HepG2 (cell line): ENCODE measurements at regions not wholly inside any gene's neighbourhood (a gene's known extent, or its start where the extent isn't known, plus 50 kb on each side); places are given as distances from the start of the nearest gene placed in this dataset.
A peak's percentile ranks its signal among the peaks of the same experiment; 100 is the strongest.

ENCODE experiments used
- ARID2 ChIP-seq: sonication (generic); formaldehyde crosslinking; IDR thresholded peaks from 2 replicates; pipeline ENCODE4 v1.8.1; 2022; ENCODE audit warnings: mild to moderate bottlenecking, missing genetic modification reagents, borderline replicate concordance
- BRF2 ChIP-seq: sonication (generic); formaldehyde crosslinking; IDR thresholded peaks from 2 replicates; pipeline ENCODE4 v1.8.1; 2022; ENCODE audit warnings: mild to moderate bottlenecking, missing genetic modification reagents
- EZH2 ChIP-seq: conservative IDR thresholded peaks from 2 replicates; pipeline ENCODE4 v1.6.1; 2012; ENCODE audit warnings: mild to moderate bottlenecking, low read depth, low read length, moderate library complexity
- GLMP ChIP-seq: sonication (generic); formaldehyde crosslinking; IDR thresholded peaks from 2 replicates; pipeline ENCODE4 v1.9.0; 2021; ENCODE audit warnings: missing genetic modification reagents, mild to moderate bottlenecking, borderline replicate concordance
- GPN1 ChIP-seq: sonication (generic); formaldehyde crosslinking; IDR thresholded peaks from 2 replicates; pipeline ENCODE4 v1.5.1; 2020; ENCODE audit warnings: missing genetic modification reagents, borderline replicate concordance
- HMGXB4 ChIP-seq, 2 experiments: sonication (generic) in 1 of 2; formaldehyde crosslinking in 1 of 2; IDR thresholded peaks; 2 replicates each; pipeline versions ENCODE4 v1.4.0 to v1.6.1; 2018 to 2020; ENCODE audit warnings: missing genetic modification reagents in 2 of 2, borderline replicate concordance in 1 of 2, low read depth in 1 of 2, mild to moderate bottlenecking in 1 of 2, missing biosample characterization in 1 of 2
- HNRNPK ChIP-seq: fragments of 200-400 bp; formaldehyde crosslinking; IDR thresholded peaks from 2 replicates; pipeline ENCODE4 v1.6.1; 2018; ENCODE audit warnings: low read length, low read depth, moderate library complexity, mild to moderate bottlenecking; ENCODE audit not compliant: poor library complexity, severe bottlenecking
- HOXA7 ChIP-seq: sonication (generic); formaldehyde crosslinking; IDR thresholded peaks from 2 replicates; pipeline ENCODE4 v1.8.1; 2022; ENCODE audit warnings: mild to moderate bottlenecking, missing genetic modification reagents, moderate library complexity
- KAT8 ChIP-seq: IDR thresholded peaks from 2 replicates; pipeline ENCODE4 v1.6.1; 2016; ENCODE audit warnings: missing genetic modification reagents, missing compliant biosample characterization
- MAFK ChIP-seq, 2 experiments: IDR thresholded peaks in 1 of 2; conservative IDR thresholded peaks in 1 of 2; 2 replicates each; pipeline ENCODE4 v1.6.1; 2011; ENCODE audit warnings: improper control_type of control experiment in 2 of 2, low read length in 2 of 2
- NR3C1 ChIP-seq: sonication (generic); formaldehyde crosslinking; IDR thresholded peaks from 2 replicates; pipeline ENCODE4 v1.4.0; 2020; ENCODE audit warnings: missing genetic modification reagents
- RBM39 ChIP-seq: fragments of 200-400 bp; formaldehyde crosslinking; IDR thresholded peaks from one replicate; pipeline ENCODE4 v1.6.1; 2018; ENCODE audit warnings: antibody characterized with exemption, mild to moderate bottlenecking, low read depth, low read length; ENCODE audit not compliant: poor library complexity, severe bottlenecking
- SMARCE1 ChIP-seq: fragments of 450-650 bp; IDR thresholded peaks from 2 replicates; pipeline ENCODE4 v1.6.1; 2017; ENCODE audit warnings: borderline replicate concordance
- SMC3 ChIP-seq: IDR thresholded peaks from 2 replicates; pipeline ENCODE4 v1.6.1; 2011; ENCODE audit warnings: low read length, improper control_type of control experiment
- SRSF4 ChIP-seq: fragments of 200-400 bp; formaldehyde crosslinking; IDR thresholded peaks from one replicate; pipeline ENCODE4 v1.6.1; 2018; ENCODE audit warnings: mild to moderate bottlenecking, low read depth, low read length, moderate library complexity; ENCODE audit not compliant: poor library complexity, severe bottlenecking
- THAP11 ChIP-seq: IDR thresholded peaks from 2 replicates; pipeline ENCODE4 v1.6.1; 2016; ENCODE audit warnings: missing biosample characterization, missing genetic modification reagents
- ZBTB21 ChIP-seq: sonication (generic); formaldehyde crosslinking; IDR thresholded peaks from 2 replicates; pipeline ENCODE4 v1.4.0; 2020; ENCODE audit warnings: missing genetic modification reagents
- ZBTB3 ChIP-seq: sonication (generic); formaldehyde crosslinking; IDR thresholded peaks from 2 replicates; pipeline ENCODE4 v1.4.0; 2020; ENCODE audit warnings: low read depth, mild to moderate bottlenecking, moderate library complexity, missing genetic modification reagents, borderline replicate concordance
- ZFP36L1 ChIP-seq: sonication (generic); formaldehyde crosslinking; IDR thresholded peaks from 2 replicates; pipeline ENCODE4 v1.8.0; 2022; ENCODE audit warnings: mild to moderate bottlenecking, missing genetic modification reagents, moderate library complexity
- ZFY ChIP-seq: sonication (generic); formaldehyde crosslinking; IDR thresholded peaks from 2 replicates; pipeline ENCODE4 v1.4.0; 2020; ENCODE audit warnings: missing genetic modification reagents
- ZKSCAN5 ChIP-seq: sonication (generic); formaldehyde crosslinking; IDR thresholded peaks from 2 replicates; pipeline ENCODE4 v1.5.1; 2020; ENCODE audit warnings: mild to moderate bottlenecking, missing genetic modification reagents
- ZKSCAN8 ChIP-seq: IDR thresholded peaks from 2 replicates; pipeline ENCODE4 v1.6.1; 2016; ENCODE audit warnings: borderline replicate concordance, missing genetic modification reagents, missing compliant biosample characterization
- ZNF274 ChIP-seq: sonication (generic); formaldehyde crosslinking; IDR thresholded peaks from 2 replicates; pipeline ENCODE4 v1.5.1; 2020; ENCODE audit warnings: mild to moderate bottlenecking, missing genetic modification reagents
- ZNF503 ChIP-seq: sonication (generic); formaldehyde crosslinking; IDR thresholded peaks from 2 replicates; pipeline ENCODE4 v1.4.0; 2020; ENCODE audit warnings: missing genetic modification reagents
- ZNF550 ChIP-seq: sonication (generic); formaldehyde crosslinking; IDR thresholded peaks from 2 replicates; pipeline ENCODE4 v1.4.0; 2020; ENCODE audit warnings: mild to moderate bottlenecking, missing genetic modification reagents, borderline replicate concordance
- ZNF564 ChIP-seq: sonication (generic); formaldehyde crosslinking; IDR thresholded peaks from 2 replicates; pipeline ENCODE4 v1.8.1; 2023; ENCODE audit warnings: mild to moderate bottlenecking, missing genetic modification reagents

GRCh38 chr16:9316615-9317014 lies 225.2 kb downstream of the HAPSTR1 start (continued):
- TF ChIP-seq HMGXB4 (CRISPR knock-in tag; IDR thresholded peaks at IDR 0.05; ENCODE audit: borderline replicate concordance in 1 of 2, low read depth in 1 of 2), result no peak
- TF ChIP-seq ZNF550 (CRISPR knock-in tag), result no peak
- no peak for TF ChIP-seq ZFP36L1 (CRISPR knock-in tag)
- no peak for TF ChIP-seq HOXA7 (CRISPR knock-in tag)
- peak; percentile 56; the same call in 1 of the 2 replicates for TF ChIP-seq ZKSCAN8 (CRISPR knock-in tag)
- no peak for TF ChIP-seq ZBTB3 (CRISPR knock-in tag)
- no peak for TF ChIP-seq EZH2
- TF ChIP-seq ZFY, result no peak
- peak; percentile 31 to 37; a peak in 1 of 4 replicates for TF ChIP-seq MAFK (conservative IDR thresholded peaks at IDR 0.05 in 1 of 2, IDR thresholded peaks at IDR 0.05 in 1 of 2; ENCODE audit: low read length in 2 of 2)
- TF ChIP-seq HNRNPK, result no peak
- TF ChIP-seq ZBTB21 (CRISPR knock-in tag), result no peak
- TF ChIP-seq ZNF503 (CRISPR knock-in tag), result peak; percentile 62; the same call in 1 of the 2 replicates
- TF ChIP-seq BRF2 (CRISPR knock-in tag), result no peak
- no peak for TF ChIP-seq ARID2
- TF ChIP-seq KAT8, result peak; percentile 41; the same call in 1 of the 2 replicates
- TF ChIP-seq SMC3, result no peak
- no peak for TF ChIP-seq ZNF564 (CRISPR knock-in tag)
- 0 out of 2 replicates have a peak, but pooled peaks have one; percentile 26 for TF ChIP-seq THAP11
- no peak for TF ChIP-seq GPN1 (CRISPR knock-in tag)
- TF ChIP-seq NR3C1 (CRISPR knock-in tag), result no peak
- no peak for TF ChIP-seq GLMP
- TF ChIP-seq ZKSCAN5 (CRISPR knock-in tag), result no peak
- TF ChIP-seq ZNF274 (CRISPR knock-in tag), result no peak
- no peak for TF ChIP-seq RBM39
- TF ChIP-seq SMARCE1, result no peak
- no peak for TF ChIP-seq SRSF4
